ENCODE measurements at regions not wholly inside any gene's neighbourhood (a gene's known extent, or its start where the extent isn't known, plus 50 kb on each side); places are given as distances from the start of the nearest gene placed in this dataset.

- TF ChIP-seq CTCF (IDR thresholded peaks at IDR 0.05) (no peak), POLR2A (IDR thresholded peaks at IDR 0.05) (no peak)
Observed at GRCh38 chr5:57054671-57055070, 102.7 kb upstream of the MIER3 start.

Data from esophagus squamous epithelium (tissue), 4 donors.